ENCODE measurements at regions not wholly inside any gene's neighbourhood (a gene's known extent, or its start where the extent isn't known, plus 50 kb on each side); places are given as distances from the start of the nearest gene placed in this dataset.

DNA sequence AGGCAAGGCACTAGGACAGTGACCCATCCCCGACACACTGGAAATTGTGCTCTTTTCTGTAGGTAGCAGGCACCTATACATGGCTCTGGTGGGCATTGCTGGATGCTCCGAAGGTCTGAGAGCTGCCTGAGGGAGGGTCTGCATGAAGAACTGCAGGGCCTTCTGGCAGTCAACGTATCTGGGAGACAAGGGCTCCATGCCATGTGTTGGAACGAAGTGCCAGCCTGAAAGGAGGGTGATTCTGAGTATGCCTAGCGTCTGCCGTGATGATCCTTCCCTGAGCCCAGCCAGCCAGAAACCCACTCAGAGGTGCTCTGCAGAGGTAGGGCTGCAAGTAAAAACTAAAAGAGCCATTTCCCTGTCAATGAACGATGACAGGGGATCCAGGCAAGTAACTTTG, 453.2 kb downstream of the MED10 start:
- TF ChIP-seq CTCF (IDR thresholded peaks at IDR 0.05; ENCODE audit: control extremely low read depth in 1 of 3, insufficient read depth in 1 of 3, low read depth in 1 of 3, low read length in 3 of 3) (no peak), SP2 (IDR thresholded peaks at IDR 0.05; ENCODE audit: low read length) (no peak), CBX5 (IDR thresholded peaks at IDR 0.05; ENCODE audit: low read depth, low read length) (no peak), CHD2 (IDR thresholded peaks at IDR 0.05; ENCODE audit: low read length) (no peak), TAF1 (IDR thresholded peaks at IDR 0.05; ENCODE audit: low read depth, low read length) (no peak), EZH2 (IDR thresholded peaks at IDR 0.05; ENCODE audit: low read depth, low read length, severe bottlenecking) (no peak), RFX5 (IDR thresholded peaks at IDR 0.05; ENCODE audit: borderline replicate concordance, low read depth, low read length) (no peak), BRCA1 (IDR thresholded peaks at IDR 0.05; ENCODE audit: low read depth, low read length) (no peak), POLR2A (IDR thresholded peaks at IDR 0.05; ENCODE audit: control extremely low read depth in 1 of 2, low read depth in 2 of 2, low read length in 2 of 2) (no peak), JUND (IDR thresholded peaks at IDR 0.05; ENCODE audit: low read length) (no peak), SRF (IDR thresholded peaks at IDR 0.05; ENCODE audit: low read depth, low read length) (no peak), SIRT6 (IDR thresholded peaks at IDR 0.05; ENCODE audit: low read length) (no peak)
- TF ChIP-seq, protein P1, sequence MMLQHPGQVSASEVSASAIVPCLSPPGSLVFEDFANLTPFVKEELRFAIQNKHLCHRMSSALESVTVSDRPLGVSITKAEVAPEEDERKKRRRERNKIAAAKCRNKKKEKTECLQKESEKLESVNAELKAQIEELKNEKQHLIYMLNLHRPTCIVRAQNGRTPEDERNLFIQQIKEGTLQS (IDR thresholded peaks at IDR 0.05; ENCODE audit: insufficient read depth, low read depth, low read length): no peak

All from H1 (cell line).